Fibroblast of pulmonary artery (primary cell): ENCODE measurements at regions not wholly inside any gene's neighbourhood (a gene's known extent, or its start where the extent isn't known, plus 50 kb on each side); places are given as distances from the start of the nearest gene placed in this dataset.
"Not testable (repeated sequence)": the region's sequence is repeated elsewhere in the genome, so short reads cannot be mapped to it uniquely, and the experiment has no call there.

ENCODE experiments used
- DNase-seq: peaks from one replicate; pipeline ENCODE4 v3.0.0-alpha.2; 2010; ENCODE audit warnings: low read depth
- H3K4me3 ChIP-seq: replicated peaks from 2 replicates; pipeline ENCODE4 v1.5.1; 2011; ENCODE audit warnings: low read depth, mild to moderate bottlenecking, control low read depth, low read length, moderate library complexity
- TF ChIP-seq, protein P1 (sequence below): IDR thresholded peaks from 2 replicates; pipeline ENCODE4 v1.5.1; 2011; ENCODE audit warnings: mild to moderate bottlenecking, control low read depth, low read length, inconsistent platforms; ENCODE audit errors: missing control alignments

DNA sequence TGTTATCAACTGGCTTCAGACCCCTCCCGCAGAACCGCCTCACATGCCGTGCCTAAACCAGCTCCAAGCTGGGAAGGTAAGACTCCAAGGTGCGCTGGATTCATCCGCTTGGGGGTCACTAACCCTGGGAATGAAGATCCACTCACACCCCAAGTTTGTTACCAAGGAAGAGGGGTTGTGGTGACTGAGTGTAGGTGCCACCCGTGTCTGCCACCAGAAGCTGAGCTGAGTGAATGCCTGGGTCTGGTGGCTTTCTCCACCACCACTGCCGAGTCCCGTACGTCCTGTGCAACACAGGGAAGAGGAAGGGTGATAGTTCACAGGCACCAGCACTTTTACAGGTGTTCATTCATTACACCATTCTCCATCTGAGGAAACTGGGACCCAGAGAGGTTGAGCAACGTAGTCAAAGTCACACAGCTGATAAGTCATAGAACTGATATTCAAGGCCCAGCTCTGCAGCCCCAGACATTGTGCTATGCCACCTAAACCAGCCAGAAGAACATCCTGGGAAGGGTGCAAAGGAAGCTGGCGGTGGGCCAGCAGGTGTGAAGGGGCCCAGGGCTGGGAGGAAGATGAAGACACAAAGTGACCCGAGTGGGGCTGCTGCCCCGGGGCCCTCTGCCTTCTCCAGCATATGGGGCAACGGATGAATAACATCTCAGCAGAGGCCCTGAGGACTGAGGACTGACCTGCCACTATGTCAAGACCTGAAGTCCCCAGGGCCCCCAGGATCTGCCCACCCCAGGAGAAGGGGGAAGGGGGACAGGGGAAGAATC is 70.9 kb upstream of the PPP1R26 start:
- H3K4me3 ChIP-seq: no peak overlapping the region
- TF ChIP-seq, protein P1, sequence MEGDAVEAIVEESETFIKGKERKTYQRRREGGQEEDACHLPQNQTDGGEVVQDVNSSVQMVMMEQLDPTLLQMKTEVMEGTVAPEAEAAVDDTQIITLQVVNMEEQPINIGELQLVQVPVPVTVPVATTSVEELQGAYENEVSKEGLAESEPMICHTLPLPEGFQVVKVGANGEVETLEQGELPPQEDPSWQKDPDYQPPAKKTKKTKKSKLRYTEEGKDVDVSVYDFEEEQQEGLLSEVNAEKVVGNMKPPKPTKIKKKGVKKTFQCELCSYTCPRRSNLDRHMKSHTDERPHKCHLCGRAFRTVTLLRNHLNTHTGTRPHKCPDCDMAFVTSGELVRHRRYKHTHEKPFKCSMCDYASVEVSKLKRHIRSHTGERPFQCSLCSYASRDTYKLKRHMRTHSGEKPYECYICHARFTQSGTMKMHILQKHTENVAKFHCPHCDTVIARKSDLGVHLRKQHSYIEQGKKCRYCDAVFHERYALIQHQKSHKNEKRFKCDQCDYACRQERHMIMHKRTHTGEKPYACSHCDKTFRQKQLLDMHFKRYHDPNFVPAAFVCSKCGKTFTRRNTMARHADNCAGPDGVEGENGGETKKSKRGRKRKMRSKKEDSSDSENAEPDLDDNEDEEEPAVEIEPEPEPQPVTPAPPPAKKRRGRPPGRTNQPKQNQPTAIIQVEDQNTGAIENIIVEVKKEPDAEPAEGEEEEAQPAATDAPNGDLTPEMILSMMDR: no peak
- no peak for DNase-seq

DNA sequence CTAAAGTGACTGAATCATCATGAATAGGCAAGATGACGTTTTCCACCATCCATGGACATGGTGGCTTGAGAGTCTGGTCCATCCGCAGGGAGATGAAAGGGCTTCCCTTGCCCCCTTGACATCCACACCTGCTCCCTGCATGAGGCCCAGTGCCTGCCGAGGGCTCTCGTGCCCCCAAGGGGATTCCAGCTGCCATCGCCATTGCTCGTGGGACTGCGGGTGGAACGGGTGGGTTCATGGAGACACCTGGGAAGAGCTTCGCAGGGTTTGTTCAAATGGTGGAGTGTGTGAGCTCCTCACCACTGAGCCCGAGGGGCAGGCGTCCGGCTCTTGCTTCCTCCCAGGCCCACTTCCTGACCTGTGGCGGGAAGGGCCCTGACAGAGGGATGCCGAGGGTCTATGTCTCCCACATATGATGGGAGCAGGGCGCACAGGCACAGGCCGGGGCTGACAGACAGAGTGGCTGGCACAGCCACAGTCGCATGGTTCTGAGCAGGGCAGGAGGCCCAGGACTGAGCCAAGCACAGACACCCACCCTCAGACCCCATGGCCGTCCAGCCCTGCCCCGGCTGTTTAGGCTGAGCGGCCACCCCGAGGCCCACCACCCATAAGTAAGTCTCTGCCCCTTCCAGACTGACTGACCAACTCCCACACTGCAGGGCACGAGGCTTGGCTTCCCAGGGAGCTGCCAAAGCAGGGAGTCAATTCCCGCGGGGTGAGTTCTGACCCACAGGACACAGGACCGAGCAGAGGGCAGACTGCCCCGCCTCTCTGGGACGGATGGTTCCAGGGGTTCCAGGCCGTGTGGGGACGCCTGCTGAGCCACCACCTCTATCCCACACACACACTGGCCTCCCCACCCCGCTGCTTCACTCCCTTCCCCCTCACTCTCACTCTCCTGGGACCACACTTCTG is 70.0 kb upstream of the PPP1R26 start:
- no peak overlapping the region for H3K4me3 ChIP-seq
- no peak for DNase-seq
- TF ChIP-seq, protein P1: no peak

DNA sequence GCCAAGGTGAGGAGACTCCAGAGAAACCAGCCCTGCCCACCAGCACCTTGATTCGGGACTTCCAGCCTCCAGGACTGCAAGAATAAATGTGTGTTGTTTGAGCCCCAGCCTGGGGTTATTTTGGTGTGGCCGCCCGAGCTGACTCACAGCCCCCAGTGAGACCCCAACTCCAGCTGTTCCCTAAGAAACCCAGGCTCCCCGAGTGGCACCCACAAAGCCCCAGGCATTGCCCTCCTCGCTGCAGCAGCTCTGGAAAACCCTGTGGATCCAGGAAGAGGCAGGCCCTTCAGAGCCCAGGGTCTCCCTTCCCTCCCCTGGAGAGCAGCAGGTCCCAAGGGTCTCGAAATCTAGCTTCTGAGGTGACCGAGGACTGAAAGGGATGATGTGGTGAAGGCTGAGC is 69.2 kb upstream of the PPP1R26 start:
- TF ChIP-seq, protein P1: no peak
- H3K4me3 ChIP-seq: no peak overlapping the region
- DNase-seq: no peak

DNA sequence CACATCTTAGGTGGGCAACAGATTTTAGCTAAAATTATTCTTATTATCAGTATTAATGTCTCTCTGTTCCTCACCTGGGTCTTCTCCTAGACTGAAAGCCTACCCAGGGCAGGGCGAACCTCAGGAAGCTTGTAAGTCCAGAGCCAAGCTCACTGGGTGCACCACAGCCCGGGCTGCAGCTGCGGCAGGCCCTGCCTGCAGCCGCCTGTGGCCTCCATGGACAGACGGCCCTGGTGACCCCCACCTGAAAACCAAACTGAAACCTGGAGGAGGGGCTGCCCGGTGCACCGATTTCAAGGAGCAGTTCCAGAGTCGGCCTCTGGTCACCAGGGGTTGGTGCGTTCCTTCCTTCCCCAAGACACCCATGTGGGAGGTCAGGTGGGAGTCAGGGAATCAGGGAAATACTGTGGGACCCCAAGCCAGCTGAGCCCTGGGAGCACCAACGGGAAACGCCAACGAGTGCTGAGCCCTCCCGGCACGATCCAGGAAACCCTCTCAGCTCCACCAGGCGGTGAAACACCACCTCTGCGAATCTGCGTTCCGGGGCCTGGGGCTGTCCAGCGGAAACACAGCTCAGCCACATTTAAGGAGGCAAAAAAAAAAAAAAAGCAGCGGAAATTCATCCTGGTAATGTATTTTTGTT is 68.6 kb upstream of the PPP1R26 start:
- H3K4me3 ChIP-seq: no peak overlapping the region
- DNase-seq: no peak
- TF ChIP-seq, protein P1: no peak

DNA sequence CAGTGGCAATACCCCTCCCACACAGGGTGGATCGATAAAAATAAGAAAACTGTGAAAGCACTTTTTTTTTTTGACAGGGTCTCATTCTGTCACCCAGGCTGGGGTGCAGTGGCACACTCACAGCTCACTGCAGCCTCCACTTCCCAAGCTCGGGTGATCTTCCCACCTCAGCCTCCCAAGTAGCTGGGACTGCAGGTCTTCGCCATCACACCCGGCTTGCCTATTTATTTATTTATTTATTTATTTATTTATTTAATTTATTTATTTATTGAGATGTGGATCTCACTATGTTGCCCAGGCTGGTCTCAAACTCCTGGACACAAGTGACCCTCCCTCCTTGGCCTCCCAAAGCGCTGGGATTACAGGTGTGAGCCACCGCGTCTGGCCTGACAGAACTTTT is 68.0 kb upstream of the PPP1R26 start:
- DNase-seq, H3K4me3 ChIP-seq: not testable (repeated sequence)

DNA sequence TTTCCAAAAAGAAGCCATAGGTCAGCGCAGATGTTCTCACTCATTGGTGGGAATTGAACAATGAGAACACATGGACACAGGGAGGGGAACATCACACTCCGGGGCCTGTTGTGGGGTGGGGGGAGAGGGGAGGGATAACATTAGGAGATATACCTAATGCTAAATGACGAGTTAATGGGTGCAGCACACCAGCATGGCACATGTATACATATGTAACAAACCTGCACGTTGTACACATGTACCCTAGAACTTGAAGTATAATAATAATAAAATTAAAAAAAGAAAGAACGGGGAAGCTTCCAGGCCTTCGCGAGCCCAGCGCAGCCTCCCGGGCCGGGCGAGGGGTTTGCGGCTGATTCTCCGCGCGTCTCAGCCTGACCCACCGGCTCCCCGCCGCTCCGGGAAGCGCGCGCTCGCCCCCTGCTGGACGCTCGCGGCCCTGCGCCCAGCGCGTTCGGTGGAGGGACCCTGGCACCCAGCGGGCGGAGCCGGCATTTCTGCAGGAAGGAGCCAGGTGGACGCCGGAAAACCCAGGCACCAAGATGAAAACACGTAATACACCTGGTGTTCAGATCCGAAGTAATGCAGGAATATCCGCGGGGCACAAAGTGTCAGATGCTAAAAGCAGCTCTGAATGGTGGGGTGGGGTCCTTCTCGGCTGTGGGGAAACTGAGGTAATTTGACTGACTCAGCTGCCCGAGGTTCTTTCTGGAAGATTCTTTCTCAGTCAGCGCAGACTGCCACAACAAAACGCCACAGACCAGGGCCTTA is 67.1 kb upstream of the PPP1R26 start:
- H3K4me3 ChIP-seq: not testable (repeated sequence)
- TF ChIP-seq, protein P1: peak; percentile 60
- DNase-seq: peak; percentile 55

DNA sequence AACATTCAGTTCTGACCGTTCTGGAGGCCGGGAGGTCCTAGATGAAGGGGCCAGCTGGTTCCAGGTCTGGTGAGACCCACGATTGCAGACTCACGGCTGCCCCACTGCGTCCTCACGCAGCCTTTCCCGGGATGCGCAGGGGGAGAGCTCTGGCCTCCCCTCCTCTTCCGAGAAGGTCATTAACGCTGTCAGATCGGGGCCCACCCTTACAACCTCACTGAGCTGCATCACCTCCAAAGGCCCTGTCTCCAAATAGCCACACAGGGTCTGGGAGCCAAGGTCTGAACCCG is 66.6 kb upstream of the PPP1R26 start:
- H3K4me3 ChIP-seq: no peak overlapping the region
- DNase-seq: no peak
- TF ChIP-seq, protein P1: no peak
